HG03159 (cell line): ENCODE measurements at regions not wholly inside any gene's neighbourhood (a gene's known extent, or its start where the extent isn't known, plus 50 kb on each side); places are given as distances from the start of the nearest gene placed in this dataset.

Experiments
- ATAC-seq: cut with Tn5 transposase; IDR thresholded peaks from one replicate; pipeline ENCODE4 v1.9.1; 2021; ENCODE audit warnings: mild to moderate bottlenecking, moderate library complexity; ENCODE audit not compliant: unreplicated experiment

DNA sequence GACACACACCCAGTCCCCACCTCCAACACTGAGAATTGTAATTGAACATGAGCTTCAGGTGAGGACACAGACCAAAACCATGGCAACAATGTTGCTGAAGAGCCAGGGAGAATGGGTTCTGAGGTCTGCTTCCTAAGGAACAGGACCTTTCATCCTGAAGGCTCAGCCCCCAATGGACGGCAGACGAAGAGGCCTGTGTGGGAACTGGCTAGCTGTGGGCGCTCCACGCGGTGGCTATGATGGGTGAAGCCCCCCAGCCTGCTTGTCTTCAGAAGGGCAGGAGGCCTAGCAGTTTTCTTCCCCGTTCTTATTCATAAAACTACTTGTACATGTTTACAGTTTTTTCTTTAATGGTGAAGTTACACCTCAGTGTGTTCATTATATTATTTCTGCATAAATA is 136.1 kb upstream of the SPACA7 start:
- no peak for ATAC-seq

DNA sequence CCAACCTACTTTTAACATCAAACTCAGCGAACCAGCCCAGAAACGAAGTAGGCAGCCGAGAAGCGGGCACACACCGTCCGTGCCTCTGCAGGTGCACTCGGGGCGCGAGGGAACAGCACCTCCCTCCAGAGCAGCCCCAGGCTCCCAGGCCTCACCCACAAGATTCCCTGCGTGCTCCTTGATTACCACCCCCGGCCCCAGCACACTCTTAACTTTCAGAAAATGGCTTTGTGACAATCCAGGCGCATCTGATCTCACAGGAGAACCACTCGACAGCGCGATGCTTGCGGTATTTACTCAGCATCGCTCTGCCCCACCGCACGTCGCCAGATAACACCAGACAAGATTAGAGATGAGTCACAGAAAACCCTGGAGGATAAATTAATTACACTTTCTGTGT is 134.9 kb upstream of the SPACA7 start:
- ATAC-seq: no peak

DNA sequence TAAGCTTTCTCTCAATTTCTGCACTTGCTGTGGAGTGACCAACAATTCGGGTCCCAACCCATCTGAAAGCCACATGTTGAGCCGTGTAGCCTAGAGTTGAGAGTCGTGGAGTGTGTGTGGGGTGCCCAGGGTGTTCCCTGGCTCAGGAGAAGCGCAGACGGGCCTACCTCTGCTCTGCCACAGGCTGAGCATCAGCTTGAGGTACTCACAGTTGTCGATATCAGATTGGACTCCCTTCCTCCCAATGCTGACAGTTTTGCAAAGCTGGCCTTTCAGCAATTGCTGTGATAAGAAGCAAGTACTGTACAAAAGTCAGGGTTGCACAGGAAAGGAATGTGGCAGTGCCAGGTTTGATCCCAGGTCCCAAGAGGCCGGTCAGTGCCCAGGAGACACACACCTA is 133.4 kb upstream of the SPACA7 start:
- ATAC-seq: no peak

GRCh38 chr13:112244061-112244460 is 132.1 kb upstream of the SPACA7 start:
- no peak for ATAC-seq

GRCh38 chr13:112244495-112245177 is 131.5 kb upstream of the SPACA7 start:
- ATAC-seq: no peak

GRCh38 chr13:112245179-112245724 is 130.9 kb upstream of the SPACA7 start:
- no peak for ATAC-seq

GRCh38 chr13:112245989-112246388 is 130.2 kb upstream of the SPACA7 start:
- no peak for ATAC-seq

DNA sequence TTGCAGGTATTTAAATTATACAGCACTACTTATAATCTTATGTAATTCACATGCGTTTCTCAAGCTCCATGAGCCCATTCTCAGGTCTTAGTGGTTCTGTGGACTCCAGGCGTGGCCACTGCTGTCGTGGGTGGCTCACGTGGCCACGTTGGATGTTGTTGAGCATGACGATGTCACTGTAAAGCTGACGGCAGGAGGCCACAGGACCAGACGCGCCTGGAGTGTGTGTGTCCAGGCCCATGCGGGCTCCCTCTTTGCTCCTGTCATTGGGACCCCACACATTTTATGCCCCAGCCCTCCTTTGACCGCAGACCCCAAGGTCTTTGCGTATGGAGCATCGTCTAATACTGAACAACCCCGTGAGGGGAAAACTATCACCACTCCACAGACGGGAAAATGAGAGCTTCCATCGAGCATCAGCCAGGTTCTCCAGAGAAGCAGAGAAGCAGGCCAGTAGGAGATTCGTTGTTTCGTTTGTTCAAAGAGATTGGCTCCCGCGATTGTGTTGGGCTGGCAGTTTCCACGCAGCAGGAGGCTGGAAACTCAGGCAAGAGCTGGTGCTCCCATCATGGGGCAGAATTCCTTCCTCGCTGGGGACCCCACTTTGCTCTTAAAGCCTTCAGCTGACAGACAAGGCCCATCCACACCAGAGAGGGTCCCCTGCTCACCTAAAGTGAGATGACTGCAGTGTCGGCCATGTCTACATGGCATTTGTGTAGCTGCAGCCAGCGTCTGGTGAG is 129.3 kb upstream of the SPACA7 start:
- ATAC-seq: no peak

DNA sequence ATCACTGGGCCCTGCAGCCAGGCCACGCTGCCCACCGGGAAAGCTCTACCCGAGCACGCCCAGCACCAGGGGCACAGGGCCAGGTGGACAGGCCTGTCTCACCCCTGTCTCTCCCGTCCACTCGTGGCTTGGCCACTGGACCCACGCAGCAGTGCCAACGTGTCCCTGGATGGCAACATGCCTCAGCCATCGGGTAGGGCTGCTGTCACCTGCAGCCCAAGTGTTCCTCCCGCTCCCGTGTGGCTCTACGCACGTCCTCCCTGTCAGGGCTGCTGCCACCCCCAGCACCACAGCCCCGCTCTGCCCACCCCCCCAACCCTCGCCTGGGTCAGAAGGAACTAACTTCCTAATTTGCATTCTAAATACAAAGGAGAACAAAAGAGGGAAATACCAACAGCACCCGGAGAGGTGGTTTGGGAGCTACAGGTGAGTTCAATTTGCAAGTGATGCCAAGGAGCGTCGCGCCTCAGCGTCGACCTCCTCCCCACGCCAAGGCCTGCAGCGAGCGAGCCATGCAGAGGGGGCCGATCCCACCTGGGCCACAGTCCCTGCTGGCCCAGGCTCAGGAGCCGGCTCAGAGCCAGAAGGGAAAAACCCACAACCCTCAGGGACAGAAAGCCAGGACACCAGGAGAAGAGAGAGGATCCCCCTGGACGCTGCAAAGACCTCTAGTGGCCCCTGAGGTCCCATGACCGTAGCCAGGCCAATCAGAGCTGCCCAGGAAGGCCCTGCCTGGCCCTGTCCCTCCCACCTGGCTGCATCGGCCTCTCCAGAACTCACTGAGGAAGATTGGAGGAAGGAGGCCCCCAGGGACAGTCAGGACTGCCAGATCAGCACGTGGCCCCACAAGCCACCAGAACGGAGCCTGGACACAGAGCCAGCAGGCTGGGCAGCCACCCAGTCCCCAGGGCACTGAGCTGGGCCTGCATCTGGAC is 128.4 kb upstream of the SPACA7 start:
- ATAC-seq: no peak

- no peak for ATAC-seq
Observed at GRCh38 chr13:112248406-112248760, 127.8 kb upstream of the SPACA7 start.

DNA sequence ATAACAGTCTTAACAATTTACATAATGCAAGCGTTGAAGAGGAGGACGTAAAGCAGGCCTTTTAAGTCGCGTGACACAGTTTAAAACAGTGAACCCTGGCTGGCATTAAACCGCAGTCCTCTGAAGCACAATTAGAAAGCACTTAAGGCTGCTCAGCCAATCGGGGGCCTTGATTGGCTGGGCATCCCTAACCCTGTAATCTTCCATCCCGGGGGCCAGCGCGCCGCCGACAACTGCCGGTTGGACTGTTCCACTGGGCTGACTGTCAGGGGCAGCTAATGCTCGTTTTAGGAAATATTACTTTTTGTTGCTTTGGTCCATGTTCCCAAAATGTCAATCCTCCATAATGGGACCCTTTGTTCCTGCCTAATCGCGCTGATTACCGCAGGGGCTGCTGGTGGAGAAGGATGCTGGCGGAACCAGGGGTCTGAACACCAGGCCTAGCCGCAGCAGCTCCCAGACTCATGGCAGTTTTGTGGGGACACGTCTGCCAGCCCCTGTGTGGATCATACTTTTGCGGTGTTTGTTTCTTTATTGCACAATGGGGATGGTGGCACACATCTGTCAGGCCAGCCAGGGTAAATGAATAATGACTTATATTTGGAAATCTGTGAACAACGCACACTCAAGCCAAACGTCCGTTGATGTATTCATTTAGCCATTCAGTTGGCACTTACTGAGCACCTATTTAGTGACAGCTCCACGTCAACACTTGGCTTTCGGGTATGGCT is 127.1 kb upstream of the SPACA7 start:
- ATAC-seq: no peak

GRCh38 chr13:112249644-112250610 is 126.2 kb upstream of the SPACA7 start:
- no peak for ATAC-seq

DNA sequence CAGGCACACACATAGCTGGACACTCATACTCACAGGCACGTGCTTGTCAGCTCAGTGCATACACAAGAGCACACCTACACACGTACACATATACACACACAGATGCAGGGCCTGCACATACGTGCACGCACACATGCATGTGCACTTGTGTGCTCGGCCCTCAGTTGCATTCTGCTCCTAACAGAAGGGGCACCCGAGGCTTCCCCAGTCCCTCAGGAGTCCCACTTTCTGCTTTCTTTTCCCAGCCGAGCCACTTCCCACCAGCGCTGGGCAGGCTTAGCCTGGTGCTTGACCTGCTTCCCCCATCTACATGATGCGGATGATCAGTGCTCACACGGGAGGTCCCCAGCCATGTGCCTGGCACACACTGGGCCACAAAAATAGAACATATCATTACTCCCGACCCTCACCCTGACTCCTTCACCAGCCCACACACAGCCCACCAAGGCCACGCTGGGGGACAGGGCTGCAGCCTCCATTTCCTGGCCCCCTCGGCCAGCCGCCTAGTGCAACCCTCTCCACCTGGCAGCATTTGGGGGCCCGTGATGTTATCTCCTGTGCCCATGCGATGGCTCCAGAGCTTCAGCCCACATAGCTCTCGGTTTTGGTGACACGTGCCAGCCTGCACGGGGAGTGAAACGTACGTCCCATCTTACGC is 125.2 kb upstream of the SPACA7 start:
- ATAC-seq: no peak

DNA sequence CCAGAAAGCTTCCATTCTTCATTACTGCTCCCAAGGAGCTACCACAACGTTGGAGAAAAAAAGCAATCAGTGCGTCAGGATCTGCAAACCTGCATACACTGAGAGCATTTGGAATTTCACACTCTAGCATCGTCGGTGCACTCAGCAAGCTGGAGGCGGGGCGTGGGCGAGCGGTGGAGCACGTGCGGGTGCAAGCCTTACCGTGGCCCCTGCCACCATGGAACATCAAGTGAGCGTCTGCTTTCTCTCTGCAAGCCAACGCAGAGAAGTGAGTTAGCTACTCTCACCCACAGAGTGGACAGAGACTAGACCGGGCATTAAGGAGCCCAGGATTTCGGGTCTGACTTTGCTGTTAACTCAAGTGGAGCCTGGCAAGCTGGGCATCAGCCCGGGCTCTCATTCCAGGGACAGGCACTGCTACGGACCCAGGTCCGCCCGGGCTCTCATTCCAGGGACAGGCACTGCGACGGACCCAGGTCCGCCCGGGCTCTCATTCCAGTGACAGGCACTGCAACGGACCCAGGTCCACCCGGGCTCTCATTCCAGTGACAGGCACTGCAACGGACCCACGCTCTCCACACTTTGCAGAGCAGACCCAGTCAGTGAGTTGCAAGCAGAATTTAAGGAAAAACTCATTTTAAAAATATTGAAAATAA is 124.1 kb upstream of the SPACA7 start:
- ATAC-seq: no peak

- no peak for ATAC-seq
Observed at GRCh38 chr13:112252804-112253590, 123.2 kb upstream of the SPACA7 start.

GRCh38 chr13:112253631-112254030 is 122.5 kb upstream of the SPACA7 start:
- no peak for ATAC-seq

DNA sequence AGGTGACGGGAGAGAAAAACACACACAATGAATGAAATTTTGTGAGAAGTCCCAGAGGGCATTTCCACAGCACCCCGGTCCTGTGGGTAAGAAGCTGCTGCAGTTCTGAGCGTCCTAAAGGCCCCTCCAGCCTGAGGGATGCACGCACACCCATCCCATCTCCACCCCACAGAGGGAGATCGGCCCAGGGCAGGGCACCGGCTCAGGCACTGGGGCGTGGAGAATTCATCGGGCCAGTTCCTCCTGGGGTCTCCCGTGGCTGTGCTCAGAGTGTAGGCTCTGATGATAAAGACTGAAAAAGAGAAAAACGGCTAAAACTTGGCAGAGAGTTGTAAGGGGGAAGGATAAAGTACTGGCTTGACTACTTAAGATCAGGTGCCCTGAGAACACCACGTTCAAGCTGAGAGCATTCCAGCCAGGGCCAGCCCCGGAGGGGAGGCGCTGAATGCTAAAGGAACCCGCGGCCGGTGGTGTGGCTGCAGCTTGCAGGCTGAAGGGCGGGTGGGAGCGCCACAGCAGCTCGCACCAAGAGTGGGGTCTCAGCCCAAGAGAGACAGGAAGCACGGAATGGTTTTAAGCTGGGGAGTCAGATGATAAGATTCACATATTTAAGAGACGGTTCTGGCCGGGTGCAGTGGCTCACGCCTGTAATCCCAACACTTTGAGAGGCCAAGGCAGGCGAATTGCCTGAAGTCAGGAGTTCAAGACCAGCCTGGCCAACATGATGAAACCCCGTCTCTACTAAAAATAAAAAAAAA is 121.9 kb upstream of the SPACA7 start:
- no peak for ATAC-seq
